ENCODE measurements at regions not wholly inside any gene's neighbourhood (a gene's known extent, or its start where the extent isn't known, plus 50 kb on each side); places are given as distances from the start of the nearest gene placed in this dataset.

GRCh38 chr6:19270616-19271015, 566.6 kb upstream of the ID4 start:
- no peaks in the 10 kb centered on the region for H3K27me3 ChIP-seq (ENCODE audit: control insufficient read depth, insufficient read depth, low read length)
- no peak overlapping the region for H4K5ac ChIP-seq (ENCODE audit: low read depth, low read length)
- H3K9ac ChIP-seq (ENCODE audit: low read depth, low read length) = no peak overlapping the region
- H3K4me1 ChIP-seq (ENCODE audit: control insufficient read depth, insufficient read depth, low read length) = no peaks in the 10 kb centered on the region
- H3K79me1 ChIP-seq (ENCODE audit: low read depth in 1 of 2, low read length in 2 of 2) = no peaks in the 10 kb centered on the region
- no TSS peak for BruUV-seq (replicated peaks)
- no peak overlapping the region for H2BK15ac ChIP-seq (ENCODE audit: low read depth, low read length)
- H3K18ac ChIP-seq (ENCODE audit: low read depth, low read length) = no peak overlapping the region
- no peak for TF ChIP-seq RFX5 (IDR thresholded peaks at IDR 0.05; ENCODE audit: low read depth, low read length)
- TF ChIP-seq MAFK (IDR thresholded peaks at IDR 0.05; ENCODE audit: low read depth, low read length) = no peak
- no peak for TF ChIP-seq MXI1 (IDR thresholded peaks at IDR 0.05; ENCODE audit: borderline replicate concordance, low read depth, low read length)
- TF ChIP-seq SMC3 (IDR thresholded peaks at IDR 0.05; ENCODE audit: low read depth, low read length) = no peak
- TF ChIP-seq CHD1 (IDR thresholded peaks at IDR 0.05; ENCODE audit: low read depth, low read length) = no peak
- no peak for TF ChIP-seq USF2 (IDR thresholded peaks at IDR 0.05; ENCODE audit: low read depth, low read length)
- TF ChIP-seq BHLHE40 (IDR thresholded peaks at IDR 0.05; ENCODE audit: low read depth, low read length) = no peak
- TF ChIP-seq RAD21 (IDR thresholded peaks at IDR 0.05; ENCODE audit: low read length) = no peak
- TF ChIP-seq POLR2A (IDR thresholded peaks at IDR 0.05; ENCODE audit: low read depth, low read length) = no peak
- H3K4me3 ChIP-seq (ENCODE audit: insufficient read depth, low read depth, low read length) = no peak overlapping the region
- in situ Hi-C loops (cut with MboI; ENCODE audit: low sequenced_read_pairs) (no loop called here), dilution Hi-C loops (cut with HindIII; ENCODE audit: low sequenced_read_pairs, unreplicated experiment) (no loop called here), intact Hi-C loops (cut with micrococcal nuclease) (no loop called here)
- no peak overlapping the region for H2AFZ ChIP-seq (replicated peaks; ENCODE audit: low read length, poor library complexity)
- no peaks in the 10 kb centered on the region for H3K9me1 ChIP-seq (ENCODE audit: insufficient read depth, low read length)
- H2BK120ac ChIP-seq (ENCODE audit: low read depth, low read length) = no peak overlapping the region
- no peaks in the 10 kb centered on the region for H4K20me1 ChIP-seq (ENCODE audit: insufficient read depth, low read length)
- H3K36me3 ChIP-seq (ENCODE audit: control insufficient read depth, insufficient read depth, low read length) = no peaks in the 10 kb centered on the region
- H3K9me3 ChIP-seq (ENCODE audit: control insufficient read depth, insufficient read depth, low read length) = peaks cover 15% of the 10 kb centered on the region
- POLR2A ChIA-PET (ENCODE audit: unreplicated experiment) = no interaction called here
- H2BK5ac ChIP-seq (ENCODE audit: low read depth, low read length, poor library complexity, severe bottlenecking) = no peak overlapping the region
- DNase-seq (no peak), ATAC-seq (ENCODE audit: low read depth) (no peak)
- no peak overlapping the region for H2AK5ac ChIP-seq (ENCODE audit: low read depth, low read length)
- no peak overlapping the region for H4K91ac ChIP-seq (ENCODE audit: insufficient read depth, low read depth, low read length)
- no peak overlapping the region for H2AK9ac ChIP-seq (replicated peaks; ENCODE audit: low read depth, low read length, poor library complexity)
- CTCF ChIA-PET = no interaction called here
- H3K27ac ChIP-seq (ENCODE audit: insufficient read depth, low read length) = no peak overlapping the region
- 43% methylated on average over 5 of the region's 15 CpGs; no CpG with 5 or more reads in 1 of the 2 experiments for WGBS, 2 experiments (ENCODE audit: extremely low coverage in 2 of 2, insufficient read length in 1 of 2)
- no peak overlapping the region for H3K4me2 ChIP-seq (ENCODE audit: low read depth, low read length)
- no peak overlapping the region for H4K8ac ChIP-seq (ENCODE audit: low read depth in 2 of 2, low read length in 2 of 2)
- no peak overlapping the region for H2BK20ac ChIP-seq (ENCODE audit: low read depth, low read length)
- no peak overlapping the region for H3K4ac ChIP-seq (ENCODE audit: low read depth, low read length)
- no peak overlapping the region for H3K56ac ChIP-seq (ENCODE audit: extremely low read depth, insufficient read depth, low read length)
- no peak overlapping the region for H3K23ac ChIP-seq (ENCODE audit: low read depth, low read length)
- no peak overlapping the region for H3K14ac ChIP-seq (replicated peaks; ENCODE audit: low read depth, low read length)

Measured in IMR-90 (cell line).